ENCODE measurements at regions not wholly inside any gene's neighbourhood (a gene's known extent, or its start where the extent isn't known, plus 50 kb on each side); places are given as distances from the start of the nearest gene placed in this dataset.
A peak's percentile ranks its signal among the peaks of the same experiment; 100 is the strongest.

- no peak for TF ChIP-seq CTCF (IDR thresholded peaks at IDR 0.05; ENCODE audit: low read depth, low read length, missing control alignments)
- no peaks in the 10 kb centered on the region for H3K27me3 ChIP-seq (replicated peaks)
- DNase-seq, result no peak
- H3K36me3 ChIP-seq (replicated peaks), result no peaks in the 10 kb centered on the region
- in situ Hi-C loops (cut with HindIII; ENCODE audit: low pct_ligation_motif_present, low sequenced_read_pairs), result loop anchor here (25.0 kb wide), 1 partner anchor 104 kb away; no protein-coding TSS in a partner anchor
- no peak overlapping the region for H3K27ac ChIP-seq
- H3K4me3 ChIP-seq (ENCODE audit: low read depth, low read length), result no peak overlapping the region
Measured at GRCh38 chr6:71490876-71491275, 202.3 kb downstream of the OGFRL1 start.

- in situ Hi-C loops (cut with HindIII; ENCODE audit: low pct_ligation_motif_present, low sequenced_read_pairs), result loop anchor here (25.0 kb wide), 1 partner anchor 105 kb away; no protein-coding TSS in a partner anchor
- Histone ChIP-seq H3K4me3 (ENCODE audit: low read depth, low read length) (no peak overlapping the region), H3K27me3 (replicated peaks) (no peaks in the 10 kb centered on the region), H3K36me3 (replicated peaks) (no peaks in the 10 kb centered on the region), H3K27ac (no peak overlapping the region)
- TF ChIP-seq CTCF (IDR thresholded peaks at IDR 0.05; ENCODE audit: low read depth, low read length, missing control alignments), result no peak
- no peak for DNase-seq
Measured at GRCh38 chr6:71491844-71492243, 203.2 kb downstream of the OGFRL1 start.

GRCh38 chr6:71492668-71493067, 204.1 kb downstream of the OGFRL1 start:
- no peak overlapping the region for H3K27ac ChIP-seq
- no peaks in the 10 kb centered on the region for H3K36me3 ChIP-seq (replicated peaks)
- H3K4me3 ChIP-seq (ENCODE audit: low read depth, low read length), result no peak overlapping the region
- DNase-seq, result no peak
- in situ Hi-C loops (cut with HindIII; ENCODE audit: low pct_ligation_motif_present, low sequenced_read_pairs), result loop anchor here (25.0 kb wide), 1 partner anchor 105 kb away; no protein-coding TSS in a partner anchor
- H3K27me3 ChIP-seq (replicated peaks), result no peaks in the 10 kb centered on the region
- no peak for TF ChIP-seq CTCF (IDR thresholded peaks at IDR 0.05; ENCODE audit: low read depth, low read length, missing control alignments)

GRCh38 chr6:71496018-71496721, 207.6 kb downstream of the OGFRL1 start:
- H3K36me3 ChIP-seq (replicated peaks), result no peaks in the 10 kb centered on the region
- no peaks in the 10 kb centered on the region for H3K27me3 ChIP-seq (replicated peaks)
- H3K4me3 ChIP-seq (ENCODE audit: low read depth, low read length), result peak overlapping the region; percentile 31
- no peak for TF ChIP-seq CTCF (IDR thresholded peaks at IDR 0.05; ENCODE audit: low read depth, low read length, missing control alignments)
- DNase-seq, result peak; percentile 30
- in situ Hi-C loops (cut with HindIII; ENCODE audit: low pct_ligation_motif_present, low sequenced_read_pairs), result loop anchor here (25.0 kb wide), 1 partner anchor 109 kb away; no protein-coding TSS in a partner anchor
- peak overlapping the region; percentile 50 for H3K27ac ChIP-seq

GRCh38 chr6:71496722-71497033, 208.1 kb downstream of the OGFRL1 start:
- Histone ChIP-seq H3K4me3 (ENCODE audit: low read depth, low read length) (no peak overlapping the region), H3K27ac (peak overlapping the region; percentile 50), H3K36me3 (replicated peaks) (no peaks in the 10 kb centered on the region), H3K27me3 (replicated peaks) (no peaks in the 10 kb centered on the region)
- no peak for DNase-seq
- no peak for TF ChIP-seq CTCF (IDR thresholded peaks at IDR 0.05; ENCODE audit: low read depth, low read length, missing control alignments)
- in situ Hi-C loops (cut with HindIII; ENCODE audit: low pct_ligation_motif_present, low sequenced_read_pairs), result loop anchor here (25.0 kb wide), 1 partner anchor 109 kb away; no protein-coding TSS in a partner anchor

Measured in brain microvascular endothelial cell (primary cell).